ENCODE measurements at regions not wholly inside any gene's neighbourhood (a gene's known extent, or its start where the extent isn't known, plus 50 kb on each side); places are given as distances from the start of the nearest gene placed in this dataset.

DNA sequence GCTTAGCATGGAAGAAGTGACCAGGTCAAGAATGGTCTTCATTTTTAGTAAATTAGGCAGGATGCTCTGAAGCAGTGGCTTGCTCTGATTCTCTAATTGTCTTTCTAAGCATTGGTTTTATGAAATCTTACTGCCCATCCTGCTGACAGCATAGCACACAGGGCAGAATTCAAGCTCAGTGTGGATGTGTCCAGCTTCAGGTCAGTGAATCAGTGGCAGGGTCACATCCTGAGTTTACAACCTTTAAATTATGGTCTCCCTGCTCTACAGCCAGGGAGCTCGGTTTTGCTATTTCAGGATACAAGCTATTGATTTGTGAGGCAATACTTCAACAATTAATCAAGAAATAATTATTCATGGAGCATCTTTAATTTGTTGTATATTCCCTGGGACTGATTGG, 202.3 kb upstream of the RXFP2 start:
- H3K27ac ChIP-seq (ENCODE audit: extremely low read depth, low read depth, low read length) = no peak overlapping the region
- ChIA-PET CTCF (ENCODE audit: low intra/inter-chr PET ratio) (no interaction called here), POLR2A (no interaction called here)
- no peaks in the 10 kb centered on the region for H4K20me1 ChIP-seq (replicated peaks; ENCODE audit: control insufficient read depth, insufficient read depth, low read length)
- no peak for ATAC-seq
- H2AFZ ChIP-seq (ENCODE audit: low read depth, low read length) = no peak overlapping the region
- H3K79me2 ChIP-seq (ENCODE audit: control insufficient read depth, insufficient read depth, low read length) = no peaks in the 10 kb centered on the region
- FAIRE-seq = no peak
- intact Hi-C loops (cut with micrococcal nuclease) = loop anchor here (5.0 kb wide), 1 partner anchor 205 kb away; no protein-coding TSS in a partner anchor
- 0% methylated on average over 1 of the region's 1 CpG for WGBS (ENCODE audit: insufficient coverage, low coverage, missing lambda C conversion rate)
- H3K9me3 ChIP-seq (replicated peaks; ENCODE audit: control insufficient read depth, insufficient read depth, low read depth, low read length) = no peaks in the 10 kb centered on the region
- H3K4me2 ChIP-seq (ENCODE audit: insufficient read depth, low read length) = no peak overlapping the region
- no peaks in the 10 kb centered on the region for H3K9me1 ChIP-seq (ENCODE audit: control insufficient read depth, insufficient read depth, low read length)
- no peaks in the 10 kb centered on the region for H3K4me1 ChIP-seq (replicated peaks in 1 of 2; ENCODE audit: control insufficient read depth in 2 of 2, insufficient read depth in 2 of 2, low read length in 2 of 2)
- no peak for DNase-seq (ENCODE audit: extremely low read depth in 1 of 4, low spot score in 3 of 4)
- no TSS peak for BruUV-seq (replicated peaks)
- H3K9ac ChIP-seq (ENCODE audit: insufficient read depth in 1 of 2, low read depth in 2 of 2, low read length in 2 of 2) = no peak overlapping the region
- H3K4me3 ChIP-seq = no peak overlapping the region
- TF ChIP-seq, protein P1, sequence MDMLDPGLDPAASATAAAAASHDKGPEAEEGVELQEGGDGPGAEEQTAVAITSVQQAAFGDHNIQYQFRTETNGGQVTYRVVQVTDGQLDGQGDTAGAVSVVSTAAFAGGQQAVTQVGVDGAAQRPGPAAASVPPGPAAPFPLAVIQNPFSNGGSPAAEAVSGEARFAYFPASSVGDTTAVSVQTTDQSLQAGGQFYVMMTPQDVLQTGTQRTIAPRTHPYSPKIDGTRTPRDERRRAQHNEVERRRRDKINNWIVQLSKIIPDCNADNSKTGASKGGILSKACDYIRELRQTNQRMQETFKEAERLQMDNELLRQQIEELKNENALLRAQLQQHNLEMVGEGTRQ (CRISPR knock-in tag; IDR thresholded peaks at IDR 0.05) = no peak
- no peak for TF ChIP-seq IRF2 (CRISPR knock-in tag; IDR thresholded peaks at IDR 0.05)
- TF ChIP-seq STAT6 (CRISPR knock-in tag; IDR thresholded peaks at IDR 0.05) = no peak
- no peak for TF ChIP-seq COPS2 (conservative IDR thresholded peaks at IDR 0.05)
- in situ Hi-C loops (cut with MboI) = no loop called here
- no peaks in the 10 kb centered on the region for H3K36me3 ChIP-seq (ENCODE audit: control insufficient read depth, insufficient read depth, low read length)
- no peaks in the 10 kb centered on the region for H3K27me3 ChIP-seq (ENCODE audit: control insufficient read depth in 2 of 2, insufficient read depth in 2 of 2, low read length in 2 of 2)

All from K562 (cell line).